SU-DHL-6 (cell line): ENCODE measurements at regions not wholly inside any gene's neighbourhood (a gene's known extent, or its start where the extent isn't known, plus 50 kb on each side); places are given as distances from the start of the nearest gene placed in this dataset.

ENCODE experiments used
- CTCF ChIP-seq: fragments of 200-600 bp; sonication (generic); IDR thresholded peaks from one replicate; pipeline ENCODE4 v1.5.1; 2017; ENCODE audit warnings: antibody characterized with exemption, mild to moderate bottlenecking, low read length, moderate library complexity; ENCODE audit not compliant: insufficient read depth, poor library complexity, severe bottlenecking
- EZH2phosphoT487 ChIP-seq: fragments of 200-600 bp; sonication (generic), shearing (Covaris generic); conservative IDR thresholded peaks from 2 replicates; pipeline ENCODE4 v1.6.1; 2018; ENCODE audit warnings: mild to moderate bottlenecking, antibody characterized with exemption, low read length, moderate library complexity, mixed read lengths

- TF ChIP-seq CTCF = no peak
- TF ChIP-seq EZH2phosphoT487 = no peak
Observed at GRCh38 chr5:66467564-66467963, 128.6 kb upstream of the MAST4 start.
